Testis (tissue), 2 donors: ENCODE measurements at regions not wholly inside any gene's neighbourhood (a gene's known extent, or its start where the extent isn't known, plus 50 kb on each side); places are given as distances from the start of the nearest gene placed in this dataset.

Experiments
- CTCF ChIP-seq, 3 experiments: fragments of 450-650 bp in 2 of 3; fragments of 200-600 bp in 1 of 3; sonication (generic) in 1 of 3; IDR thresholded peaks; one replicate each; pipeline ENCODE4 v1.5.1; 2016 to 2019; ENCODE audit warnings: antibody characterized with exemption in 3 of 3, mild to moderate bottlenecking in 2 of 3, moderate library complexity in 1 of 3
- POLR2A ChIP-seq: fragments of 450-650 bp; IDR thresholded peaks from one replicate; pipeline ENCODE4 v1.6.1; 2017; ENCODE audit warnings: antibody characterized with exemption, mild to moderate bottlenecking, moderate library complexity

GRCh38 chr14:48580692-48581091 lies 905.3 kb upstream of the MDGA2 start:
- TF ChIP-seq CTCF (IDR thresholded peaks at IDR 0.05) (no peak), POLR2A (no peak)
